Caco-2 (cell line): ENCODE measurements at regions not wholly inside any gene's neighbourhood (a gene's known extent, or its start where the extent isn't known, plus 50 kb on each side); places are given as distances from the start of the nearest gene placed in this dataset.

Source experiments
- BruUV-seq: library from RNA; stranded (reverse); fragments of 400-500 nt; replicated peaks from 2 replicates; lab custom pipeline; 2021; lab: Mats Ljungman, UMichigan
- CTCF ChIA-PET: fragments of 300-600 bp; sonication (Branson Sonifier 250); formaldehyde crosslinking; loops from one replicate; lab custom pipeline; 2022; ENCODE audit warnings: antibody characterized with exemption; lab: Charles Lee
- POLR2A ChIA-PET: fragments of 300-600 bp; sonication (Branson Sonifier 250); formaldehyde crosslinking; loops from one replicate; lab custom pipeline; 2022; ENCODE audit warnings: antibody characterized with exemption; lab: Charles Lee
- DNase-seq, 2 experiments: peaks; one replicate each; pipeline versions ENCODE4 v3.0.0 to v3.0.0-alpha.2; 2020 to 2022
- H3K27me3 ChIP-seq: replicated peaks from 2 replicates; pipeline ENCODE4 v1.6.0; 2011; ENCODE audit warnings: low read length; ENCODE audit not compliant: control insufficient read depth, insufficient read depth
- H3K36me3 ChIP-seq: 2 replicates; pipeline ENCODE4 v1.5.1; 2011; ENCODE audit warnings: low read length; ENCODE audit not compliant: control insufficient read depth, insufficient read depth
- H3K4me1 ChIP-seq: fragments of 250-450 bp; sonication (Bioruptor Pico); 2 replicates; pipeline ENCODE4 v1.5.1; 2020; ENCODE audit warnings: mild to moderate bottlenecking
- H3K4me3 ChIP-seq: 2 replicates; pipeline ENCODE4 v1.5.1; 2011; ENCODE audit warnings: low read depth, mild to moderate bottlenecking, control low read depth, low read length
- H3K9me3 ChIP-seq: fragments of 250-450 bp; sonication (Bioruptor Pico); 2 replicates; pipeline ENCODE4 v1.5.1; 2020; ENCODE audit warnings: mild to moderate bottlenecking, moderate library complexity
- H3K27ac Mint-ChIP-seq: one replicate; pipeline ENCODE4 v1.8.0; 2022; ENCODE audit warnings: mixed read lengths; ENCODE audit not compliant: unreplicated experiment
- H3K27me3 Mint-ChIP-seq: one replicate; pipeline ENCODE4 v1.8.0; 2022; ENCODE audit warnings: mixed read lengths; ENCODE audit not compliant: insufficient read depth, unreplicated experiment
- H3K36me3 Mint-ChIP-seq: one replicate; pipeline ENCODE4 v1.8.0; 2022; ENCODE audit warnings: mild to moderate bottlenecking, mixed read lengths; ENCODE audit not compliant: insufficient read depth, unreplicated experiment
- H3K4me1 Mint-ChIP-seq: one replicate; pipeline ENCODE4 v1.8.0; 2022; ENCODE audit warnings: low read depth, mixed read lengths; ENCODE audit not compliant: unreplicated experiment
- H3K4me3 Mint-ChIP-seq: one replicate; pipeline ENCODE4 v1.8.0; 2022; ENCODE audit warnings: mild to moderate bottlenecking, moderate library complexity, mixed read lengths; ENCODE audit not compliant: unreplicated experiment
- H3K9me3 Mint-ChIP-seq: one replicate; pipeline ENCODE4 v1.8.0; 2022; ENCODE audit warnings: mixed read lengths; ENCODE audit not compliant: unreplicated experiment
- intact Hi-C: fragments of 100-400 bp; cut with micrococcal nuclease; formaldehyde crosslinking; loops from one replicate; pipeline ENCODE4 v1.10.0; 2022; ENCODE audit not compliant: unreplicated experiment
- TF ChIP-seq, protein P1 (sequence below), 2 experiments: fragments of 200-600 bp in 1 of 2; IDR thresholded peaks; 1 replicate in 1 of 2; 2 replicates in 1 of 2; pipeline versions ENCODE4 v1.5.1 to v1.8.0; 2011 to 2022; ENCODE audit warnings: antibody characterized with exemption in 1 of 2, control low read depth in 1 of 2, inconsistent platforms in 1 of 2, low read depth in 1 of 2, low read length in 1 of 2, mild to moderate bottlenecking in 1 of 2, moderate library complexity in 1 of 2; ENCODE audit not compliant: insufficient read depth in 1 of 2, severe bottlenecking in 1 of 2, unreplicated experiment in 1 of 2

DNA sequence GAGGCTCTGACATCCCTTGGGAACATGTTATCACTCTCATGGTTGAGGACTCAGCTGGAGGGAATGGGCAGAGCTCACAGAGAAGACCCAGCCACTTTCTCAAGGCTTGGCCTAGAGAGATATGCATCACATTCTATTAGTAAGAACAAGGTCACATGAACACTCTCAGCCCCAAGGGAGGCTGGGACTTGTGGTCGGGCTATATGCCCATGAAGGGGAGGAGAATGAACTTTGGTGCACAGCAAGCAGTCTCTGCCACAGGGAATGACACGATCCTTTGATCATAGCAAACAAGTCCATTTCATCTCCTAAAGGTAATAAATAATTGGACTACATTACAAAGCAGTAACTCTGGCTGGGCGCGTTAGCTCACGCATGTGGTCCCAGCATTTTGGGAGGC lies 105.7 kb downstream of the SYF2 start:
- Mint-ChIP-seq H3K27me3 (no peaks in the 10 kb centered on the region), H3K4me1 (no peaks in the 10 kb centered on the region), H3K27ac (no peak overlapping the region), H3K36me3 (no peaks in the 10 kb centered on the region), H3K9me3 (no peaks in the 10 kb centered on the region), H3K4me3 (no peak overlapping the region)
- Histone ChIP-seq H3K4me1 (no peaks in the 10 kb centered on the region), H3K36me3 (no peaks in the 10 kb centered on the region), H3K9me3 (no peaks in the 10 kb centered on the region), H3K4me3 (no peak overlapping the region), H3K27me3 (no peaks in the 10 kb centered on the region)
- intact Hi-C loops = no loop called here
- ChIA-PET CTCF (no interaction called here), POLR2A (no interaction called here)
- BruUV-seq = no TSS peak
- TF ChIP-seq, protein P1, sequence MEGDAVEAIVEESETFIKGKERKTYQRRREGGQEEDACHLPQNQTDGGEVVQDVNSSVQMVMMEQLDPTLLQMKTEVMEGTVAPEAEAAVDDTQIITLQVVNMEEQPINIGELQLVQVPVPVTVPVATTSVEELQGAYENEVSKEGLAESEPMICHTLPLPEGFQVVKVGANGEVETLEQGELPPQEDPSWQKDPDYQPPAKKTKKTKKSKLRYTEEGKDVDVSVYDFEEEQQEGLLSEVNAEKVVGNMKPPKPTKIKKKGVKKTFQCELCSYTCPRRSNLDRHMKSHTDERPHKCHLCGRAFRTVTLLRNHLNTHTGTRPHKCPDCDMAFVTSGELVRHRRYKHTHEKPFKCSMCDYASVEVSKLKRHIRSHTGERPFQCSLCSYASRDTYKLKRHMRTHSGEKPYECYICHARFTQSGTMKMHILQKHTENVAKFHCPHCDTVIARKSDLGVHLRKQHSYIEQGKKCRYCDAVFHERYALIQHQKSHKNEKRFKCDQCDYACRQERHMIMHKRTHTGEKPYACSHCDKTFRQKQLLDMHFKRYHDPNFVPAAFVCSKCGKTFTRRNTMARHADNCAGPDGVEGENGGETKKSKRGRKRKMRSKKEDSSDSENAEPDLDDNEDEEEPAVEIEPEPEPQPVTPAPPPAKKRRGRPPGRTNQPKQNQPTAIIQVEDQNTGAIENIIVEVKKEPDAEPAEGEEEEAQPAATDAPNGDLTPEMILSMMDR (IDR thresholded peaks at IDR 0.05; ENCODE audit: insufficient read depth in 1 of 2, low read depth in 1 of 2, low read length in 1 of 2, severe bottlenecking in 1 of 2, unreplicated experiment in 1 of 2) = no peak
- no peak for DNase-seq

DNA sequence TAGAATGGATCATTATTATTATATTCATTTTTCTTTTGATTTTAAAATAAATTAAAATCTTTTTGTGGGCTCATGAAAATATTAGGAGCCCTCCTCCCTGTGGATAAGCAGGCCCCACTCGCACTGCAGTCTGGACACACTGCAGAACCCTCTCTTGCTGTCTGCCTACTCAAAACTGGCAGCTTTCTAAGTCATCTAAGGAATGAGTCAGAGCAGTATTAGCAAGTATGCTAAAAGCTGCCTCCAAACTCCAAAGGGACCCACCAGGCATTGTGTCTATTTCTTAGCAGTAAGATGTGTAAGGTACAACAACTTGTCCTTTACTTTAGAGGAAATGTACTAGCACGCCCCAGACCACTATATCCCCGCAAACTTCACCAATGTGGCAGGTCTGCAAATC lies 108.8 kb downstream of the SYF2 start:
- CTCF ChIA-PET = interaction anchor here (0.6 kb wide), 1 partner anchor 11 kb away, joined by 3 read pairs; no protein-coding TSS in a partner anchor
- H3K27me3 Mint-ChIP-seq = no peaks in the 10 kb centered on the region
- BruUV-seq = no TSS peak
- H3K36me3 ChIP-seq = no peaks in the 10 kb centered on the region
- H3K9me3 ChIP-seq = no peaks in the 10 kb centered on the region
- H3K4me1 ChIP-seq = no peaks in the 10 kb centered on the region
- no peak for DNase-seq
- H3K9me3 Mint-ChIP-seq = no peaks in the 10 kb centered on the region
- H3K4me3 Mint-ChIP-seq = no peak overlapping the region
- H3K27me3 ChIP-seq = no peaks in the 10 kb centered on the region
- no peak overlapping the region for H3K27ac Mint-ChIP-seq
- H3K4me1 Mint-ChIP-seq = no peaks in the 10 kb centered on the region
- H3K36me3 Mint-ChIP-seq = no peaks in the 10 kb centered on the region
- TF ChIP-seq, protein P1 (IDR thresholded peaks at IDR 0.05; ENCODE audit: insufficient read depth in 1 of 2, low read depth in 1 of 2, low read length in 1 of 2, severe bottlenecking in 1 of 2, unreplicated experiment in 1 of 2) = no peak
- no peak overlapping the region for H3K4me3 ChIP-seq
- POLR2A ChIA-PET = no interaction called here
- intact Hi-C loops = no loop called here

DNA sequence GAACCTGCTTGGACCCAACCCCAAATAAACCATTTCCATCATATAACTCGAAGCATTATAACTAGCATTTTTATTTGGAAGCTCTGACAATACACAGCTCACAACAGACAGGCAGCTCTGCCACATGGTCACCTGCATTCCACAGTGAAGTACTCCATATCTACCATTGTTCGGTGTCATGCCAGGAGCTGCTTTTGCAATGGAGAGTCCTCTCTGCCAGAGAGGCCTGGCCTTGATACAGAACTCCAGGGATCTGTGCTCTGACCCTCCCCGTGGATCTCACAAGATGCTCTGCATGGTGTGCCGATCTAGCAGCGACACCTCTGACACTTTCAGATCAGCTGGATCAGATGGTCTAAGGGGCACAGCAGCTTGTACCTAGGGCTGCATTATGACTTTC lies 109.6 kb downstream of the SYF2 start:
- Histone ChIP-seq H3K4me1 (no peaks in the 10 kb centered on the region), H3K4me3 (no peak overlapping the region), H3K9me3 (no peaks in the 10 kb centered on the region), H3K36me3 (no peaks in the 10 kb centered on the region), H3K27me3 (no peaks in the 10 kb centered on the region)
- intact Hi-C loops = no loop called here
- BruUV-seq = no TSS peak
- Mint-ChIP-seq H3K36me3 (no peaks in the 10 kb centered on the region), H3K4me1 (no peaks in the 10 kb centered on the region), H3K4me3 (no peak overlapping the region), H3K9me3 (no peaks in the 10 kb centered on the region), H3K27me3 (no peaks in the 10 kb centered on the region), H3K27ac (no peak overlapping the region)
- TF ChIP-seq, protein P1 (IDR thresholded peaks at IDR 0.05; ENCODE audit: insufficient read depth in 1 of 2, low read depth in 1 of 2, low read length in 1 of 2, severe bottlenecking in 1 of 2, unreplicated experiment in 1 of 2) = no peak
- ChIA-PET POLR2A (no interaction called here), CTCF (no interaction called here)
- DNase-seq = no peak
